Skeletal muscle cell (primary cell): ENCODE measurements at regions not wholly inside any gene's neighbourhood (a gene's known extent, or its start where the extent isn't known, plus 50 kb on each side); places are given as distances from the start of the nearest gene placed in this dataset.

Source experiments
- DNase-seq: peaks from one replicate; pipeline ENCODE4 v3.0.0-alpha.2; 2010; ENCODE audit warnings: low read depth
- H3K4me3 ChIP-seq: 2 replicates; pipeline ENCODE4 v1.5.1; 2011; ENCODE audit warnings: low read depth, mild to moderate bottlenecking, control low read depth, low read length, moderate library complexity

DNA sequence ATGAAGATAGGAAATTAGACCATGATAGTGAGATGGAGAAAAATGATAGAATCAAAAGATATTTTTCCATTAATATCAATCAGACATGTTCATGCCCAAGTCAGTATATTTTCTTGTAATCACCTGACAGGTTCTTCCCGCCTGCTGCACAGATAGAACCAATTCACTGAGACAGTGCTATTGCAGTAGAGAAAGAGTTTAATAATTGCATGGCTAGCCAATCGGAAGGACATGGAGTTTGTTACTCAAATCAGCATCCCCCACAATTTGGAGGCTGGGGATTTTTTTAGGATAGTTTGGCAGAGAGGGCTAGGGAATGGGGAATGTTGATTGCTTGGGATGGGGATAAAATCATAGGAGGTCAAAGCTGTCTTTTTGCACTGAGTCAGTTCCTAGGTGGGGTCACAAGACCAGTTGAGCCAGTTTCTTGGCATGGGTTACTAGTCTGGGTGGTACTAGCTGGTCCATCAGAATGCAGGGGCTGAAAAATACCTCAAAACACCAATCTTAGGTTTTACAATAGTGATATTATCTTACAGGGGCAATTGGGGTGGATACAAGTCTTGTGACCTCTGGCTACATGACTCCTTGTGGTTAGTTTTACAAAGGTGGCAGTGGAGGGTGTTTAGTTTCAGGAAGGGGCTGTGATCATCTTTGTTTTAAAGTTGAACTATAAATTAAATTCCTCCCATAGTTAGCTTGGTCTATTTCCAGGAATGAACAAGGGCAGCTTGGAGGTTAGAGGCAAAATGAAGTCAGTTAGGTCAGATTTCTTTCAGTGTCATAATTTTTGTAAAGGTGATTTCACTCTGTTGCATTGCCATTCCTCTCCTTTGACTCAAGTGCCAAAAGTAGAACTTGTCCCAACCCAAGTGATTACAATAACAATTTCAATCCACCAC is 100.3 kb upstream of the PDE5A start:
- H3K4me3 ChIP-seq: no peak overlapping the region
- no peak for DNase-seq

DNA sequence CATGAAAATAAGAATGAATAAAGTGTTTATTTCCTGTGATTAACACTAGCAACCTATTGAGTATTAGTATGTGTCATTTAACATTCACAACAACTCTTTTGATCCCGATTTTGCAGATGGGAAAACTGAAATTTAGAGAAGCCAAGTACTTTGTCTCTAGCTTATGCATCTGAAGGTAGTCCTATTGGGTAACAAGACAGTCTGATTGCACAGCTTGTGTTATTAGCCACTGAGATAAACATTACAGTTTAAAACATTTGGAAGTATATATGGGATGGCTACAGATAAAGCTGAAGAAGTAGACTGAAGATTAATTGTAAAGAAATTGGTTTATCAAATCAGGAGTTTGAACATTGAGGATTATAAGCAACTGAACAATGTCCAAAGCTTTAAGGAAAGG is 99.6 kb upstream of the PDE5A start:
- DNase-seq: no peak
- H3K4me3 ChIP-seq: no peak overlapping the region

DNA sequence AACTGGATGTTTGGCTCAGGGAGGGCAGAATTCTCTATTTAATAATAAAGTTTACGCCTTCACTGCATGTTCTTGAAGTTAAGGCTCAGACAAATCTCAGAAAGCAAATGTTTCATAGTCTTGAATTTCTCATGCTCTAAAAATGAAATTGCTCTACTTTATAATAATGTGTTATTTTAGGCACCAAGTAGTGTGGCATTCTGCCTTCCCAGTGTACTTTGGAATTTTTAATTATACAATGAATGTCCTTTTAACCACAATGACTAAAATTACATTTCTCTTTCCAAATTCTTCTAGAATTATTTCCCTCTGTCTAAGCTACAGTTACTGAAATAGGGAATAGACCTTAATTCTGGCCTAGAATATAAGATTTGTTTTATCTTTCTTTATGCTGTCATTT is 97.9 kb upstream of the PDE5A start:
- DNase-seq: no peak
- H3K4me3 ChIP-seq: no peak overlapping the region

DNA sequence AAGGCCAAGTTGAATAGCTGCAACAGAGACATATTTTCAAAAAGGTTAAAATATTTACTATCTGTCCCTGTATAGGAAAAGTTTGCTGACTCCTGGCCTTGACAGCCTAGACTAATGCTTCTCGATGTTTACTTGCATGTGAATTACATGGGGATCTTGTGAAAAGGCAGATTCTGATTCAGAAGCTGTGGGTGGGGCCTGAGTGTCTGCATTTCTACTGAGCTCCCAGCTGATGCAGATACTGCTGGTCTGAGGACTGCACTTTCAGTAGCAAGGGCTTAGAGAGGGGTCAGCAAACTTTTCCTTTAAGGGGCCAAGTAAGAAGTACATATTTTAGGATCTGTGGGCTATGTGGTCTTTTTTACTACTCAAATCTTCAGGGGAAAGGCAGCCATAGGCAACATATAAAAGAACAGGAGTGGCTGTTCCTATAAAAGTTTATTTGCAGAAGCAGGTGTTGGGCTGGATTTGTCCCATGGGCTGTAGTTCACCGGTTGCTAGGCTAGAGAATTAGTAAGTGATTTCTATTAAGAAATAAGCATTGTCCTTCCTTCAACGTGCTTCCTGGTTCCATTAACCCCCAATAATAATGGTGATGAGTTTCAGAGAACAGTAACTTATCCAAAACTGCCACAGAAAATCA is 97.2 kb upstream of the PDE5A start:
- no peak overlapping the region for H3K4me3 ChIP-seq
- DNase-seq: no peak

DNA sequence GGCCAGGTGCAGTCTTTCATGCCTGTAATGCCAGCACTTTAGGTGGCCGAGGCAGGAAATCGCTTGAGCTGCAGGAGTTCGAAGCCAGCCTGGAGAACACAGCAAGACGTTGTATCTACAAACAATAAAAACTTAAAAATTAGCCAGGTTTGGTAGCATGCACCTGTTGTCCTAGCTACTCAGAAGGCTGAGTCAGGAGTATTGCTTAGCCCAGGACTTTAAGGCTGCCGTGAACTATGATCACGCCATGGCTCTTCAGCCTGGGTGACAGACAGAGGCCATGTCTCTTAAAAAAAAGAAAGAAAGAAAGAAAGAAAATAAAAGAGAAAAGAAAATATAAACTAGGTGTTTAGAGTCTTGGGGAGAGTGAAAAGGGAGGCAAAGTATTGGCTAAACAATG is 96.4 kb upstream of the PDE5A start:
- DNase-seq: no peak
- no peak overlapping the region for H3K4me3 ChIP-seq

DNA sequence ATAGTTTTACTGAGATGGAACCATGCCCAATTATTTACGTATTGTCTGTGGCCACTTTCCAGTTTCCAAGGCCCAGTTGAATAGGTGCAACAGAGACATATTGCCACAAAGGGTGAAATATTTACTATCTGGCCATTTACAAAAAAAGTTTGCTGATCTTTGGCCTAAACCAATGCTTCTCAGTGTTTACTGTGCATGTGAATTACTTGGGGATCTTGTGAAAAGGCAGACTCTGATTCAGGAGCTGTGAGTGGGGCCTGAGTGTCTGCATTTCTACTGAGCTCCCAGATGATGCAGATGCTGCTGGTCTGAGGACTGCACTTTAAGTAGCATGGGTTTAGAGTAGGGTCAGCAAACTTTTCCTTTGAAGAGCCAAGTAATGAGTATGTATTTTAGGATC is 94.1 kb upstream of the PDE5A start:
- no peak for DNase-seq
- no peak overlapping the region for H3K4me3 ChIP-seq

DNA sequence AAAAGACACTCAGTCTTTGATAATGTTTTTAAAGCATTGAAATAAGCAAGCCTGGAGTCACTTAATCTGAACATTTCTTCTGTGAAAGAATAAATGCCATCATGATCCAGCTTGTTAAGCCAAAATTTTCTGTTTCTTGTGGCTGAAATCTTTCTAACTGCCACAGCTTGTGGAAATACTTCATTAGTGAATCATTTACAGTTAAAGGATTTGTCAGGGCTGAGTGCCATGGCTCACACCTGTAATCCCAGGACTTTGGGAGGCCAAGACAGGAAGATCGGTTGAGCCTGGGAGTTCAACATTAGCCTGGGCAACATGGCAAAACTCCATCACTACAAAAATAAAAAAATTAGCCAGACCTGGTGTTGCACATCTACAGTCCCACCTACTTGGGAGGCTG is 93.3 kb upstream of the PDE5A start:
- H3K4me3 ChIP-seq: no peak overlapping the region
- no peak for DNase-seq

DNA sequence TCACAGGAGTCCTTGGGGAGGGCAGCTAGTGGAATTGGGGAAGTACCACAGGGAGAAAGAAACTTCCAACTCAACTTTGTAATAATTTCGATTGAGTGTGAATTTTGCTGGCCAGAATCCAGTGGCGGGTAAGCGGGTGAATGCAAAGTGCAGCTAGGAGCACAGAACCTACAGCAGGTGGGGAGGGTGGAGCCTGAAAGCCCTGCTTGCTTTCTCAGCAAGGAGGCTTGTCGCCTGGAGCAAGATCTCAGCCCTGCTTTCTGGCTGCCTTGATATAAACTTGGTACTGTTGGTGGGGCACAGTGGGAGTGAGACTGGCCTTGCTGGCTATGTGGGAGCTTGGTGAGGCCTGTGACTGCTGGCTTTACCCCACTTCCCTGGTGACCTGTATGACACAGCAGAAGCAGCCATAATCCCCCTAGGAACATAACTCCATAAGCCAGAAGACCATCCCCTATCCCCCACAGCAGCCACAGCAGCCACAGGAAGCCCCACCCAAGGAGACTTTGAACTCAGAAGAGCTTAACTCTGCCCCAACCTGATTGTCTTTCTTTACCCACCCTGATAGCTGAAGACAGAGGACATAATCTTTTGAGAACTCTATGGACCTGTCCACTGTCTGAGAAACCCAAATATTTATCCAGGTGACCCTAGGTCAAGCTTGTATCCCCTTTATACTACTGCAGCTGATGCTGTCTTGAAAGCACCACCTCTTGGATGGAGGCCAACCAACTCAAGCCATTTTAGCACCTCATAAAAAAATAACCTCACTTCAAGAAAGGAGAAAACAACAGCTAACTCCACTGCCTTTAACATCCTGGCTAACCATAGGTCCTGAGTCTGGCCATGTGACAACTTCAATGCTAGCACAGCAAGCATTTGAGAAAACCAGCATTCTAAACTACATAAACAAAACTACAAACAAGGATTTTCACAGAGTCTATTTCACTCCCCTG is 87.2 kb upstream of the PDE5A start:
- no peak overlapping the region for H3K4me3 ChIP-seq

DNA sequence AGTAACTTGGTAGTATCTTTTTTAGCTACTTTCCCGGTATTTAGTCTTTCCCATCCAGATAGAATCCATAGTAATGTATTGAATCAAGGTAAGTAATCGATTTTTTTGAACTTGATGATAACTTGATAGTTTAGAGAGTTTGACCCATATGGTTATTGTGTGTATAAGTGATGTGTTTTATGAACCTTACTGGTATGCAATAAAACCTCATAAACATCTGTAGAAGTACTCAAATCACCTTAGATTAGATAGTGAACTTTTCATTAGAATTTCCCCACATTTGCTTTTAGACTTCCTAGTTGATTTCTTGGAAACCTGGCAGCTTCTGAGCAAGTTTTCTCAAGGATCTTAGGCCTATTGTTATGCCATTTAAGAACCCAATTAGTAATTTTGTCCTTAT is 80.8 kb upstream of the PDE5A start:
- no peak overlapping the region for H3K4me3 ChIP-seq
- DNase-seq: no peak

More for the DNA sequence above, 87.2 kb upstream of the PDE5A start:
- DNase-seq: no peak

DNA sequence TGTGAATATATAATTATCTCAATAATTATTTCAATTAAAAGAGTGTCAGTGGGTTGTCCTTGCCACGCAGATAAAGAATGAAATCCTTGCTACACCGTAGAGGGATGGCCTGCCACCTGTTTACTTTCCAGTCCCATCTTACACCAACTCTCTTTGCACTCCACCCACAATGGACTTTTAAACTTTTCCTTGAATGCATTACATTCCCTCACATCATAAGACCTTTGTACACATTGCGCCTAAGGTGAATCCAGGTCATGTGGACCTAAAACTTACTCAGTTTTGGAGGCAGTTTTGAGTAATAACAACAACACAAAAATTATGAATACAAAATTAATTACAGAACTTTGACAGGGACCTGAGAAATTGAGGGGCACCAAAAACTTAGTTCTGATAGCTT is 78.7 kb upstream of the PDE5A start:
- DNase-seq: no peak
- no peak overlapping the region for H3K4me3 ChIP-seq

DNA sequence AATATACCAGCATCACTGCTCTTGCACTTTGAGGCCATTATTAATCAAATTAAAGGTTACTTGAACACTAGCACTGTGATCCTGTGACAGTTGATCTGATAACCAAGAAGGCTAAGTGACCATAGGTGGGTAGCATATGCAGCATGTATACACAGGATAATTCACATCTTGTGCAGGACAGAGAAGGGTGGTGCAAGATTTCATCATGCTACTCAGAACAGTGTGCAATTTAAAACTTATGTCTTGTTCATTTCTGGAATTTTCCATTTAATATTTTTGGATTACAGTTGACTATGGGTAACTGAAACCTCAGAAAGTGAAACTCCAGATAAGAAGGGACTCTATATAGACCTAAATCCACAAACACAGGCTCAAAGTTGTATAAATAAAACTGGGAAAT is 78.2 kb upstream of the PDE5A start:
- DNase-seq: no peak
- H3K4me3 ChIP-seq: no peak overlapping the region

DNA sequence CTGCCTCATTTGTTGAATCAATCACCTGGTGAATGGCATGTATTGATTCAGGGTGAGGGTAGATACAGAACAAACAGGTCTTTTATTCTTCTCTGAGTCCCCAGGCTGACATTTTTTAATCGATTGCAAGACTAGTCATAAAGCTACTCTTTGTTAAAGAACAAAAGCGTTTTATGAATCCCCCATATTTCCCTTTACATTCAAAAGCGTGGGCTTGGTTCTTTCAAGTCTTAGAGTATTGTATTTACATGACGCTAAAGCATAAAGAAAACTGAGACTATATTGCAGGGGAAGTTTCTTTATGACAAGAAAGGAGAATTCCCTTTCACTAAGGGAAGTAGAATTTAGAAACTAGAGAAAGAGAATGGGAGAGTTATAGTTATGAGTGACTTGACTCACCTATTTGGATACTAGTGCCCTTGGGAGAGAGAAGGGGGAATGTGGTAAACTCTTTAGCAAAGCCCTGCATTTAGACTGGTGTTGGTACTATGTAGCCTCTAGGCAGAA is 69.3 kb upstream of the PDE5A start:
- DNase-seq: no peak

DNA sequence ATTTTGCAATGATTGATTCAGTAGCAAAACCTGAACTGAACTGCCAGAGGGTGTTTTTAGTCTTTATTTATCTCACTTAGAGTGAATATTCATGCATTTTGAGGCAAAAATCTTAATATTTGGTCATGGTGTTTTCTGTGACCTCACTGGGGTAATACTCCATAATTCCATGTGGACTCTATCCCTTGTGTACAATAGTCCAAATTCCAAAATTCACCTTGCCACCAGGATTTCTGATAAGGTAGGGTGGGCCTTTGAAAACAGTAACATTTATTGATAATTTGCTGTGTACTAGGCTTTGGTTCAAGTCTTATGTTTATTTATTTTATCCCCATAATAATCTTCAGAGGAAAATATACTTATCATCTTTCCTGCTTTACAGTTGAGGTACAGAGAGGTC is 68.4 kb upstream of the PDE5A start:
- H3K4me3 ChIP-seq: no peak overlapping the region
- no peak for DNase-seq

More for the DNA sequence above, 69.3 kb upstream of the PDE5A start:
- no peak overlapping the region for H3K4me3 ChIP-seq

DNA sequence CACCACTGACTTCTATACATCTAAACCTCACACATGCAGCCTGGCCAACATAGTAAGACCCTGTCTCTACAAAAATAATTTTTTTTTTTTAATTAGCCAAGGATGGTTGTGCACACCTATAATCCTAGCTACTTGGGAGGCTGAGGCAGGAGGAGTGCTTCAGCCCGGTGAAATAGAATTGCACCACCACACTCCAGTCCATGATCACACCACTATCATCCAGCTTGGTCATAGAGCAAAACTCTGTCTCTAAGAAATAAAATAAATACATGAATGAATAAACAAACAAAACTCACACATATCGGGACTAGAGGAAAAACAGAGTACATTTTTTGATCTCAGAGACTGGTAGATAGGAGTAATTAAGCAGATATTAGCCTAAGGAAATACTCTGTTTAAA is 66.6 kb upstream of the PDE5A start:
- DNase-seq: no peak
- no peak overlapping the region for H3K4me3 ChIP-seq

DNA sequence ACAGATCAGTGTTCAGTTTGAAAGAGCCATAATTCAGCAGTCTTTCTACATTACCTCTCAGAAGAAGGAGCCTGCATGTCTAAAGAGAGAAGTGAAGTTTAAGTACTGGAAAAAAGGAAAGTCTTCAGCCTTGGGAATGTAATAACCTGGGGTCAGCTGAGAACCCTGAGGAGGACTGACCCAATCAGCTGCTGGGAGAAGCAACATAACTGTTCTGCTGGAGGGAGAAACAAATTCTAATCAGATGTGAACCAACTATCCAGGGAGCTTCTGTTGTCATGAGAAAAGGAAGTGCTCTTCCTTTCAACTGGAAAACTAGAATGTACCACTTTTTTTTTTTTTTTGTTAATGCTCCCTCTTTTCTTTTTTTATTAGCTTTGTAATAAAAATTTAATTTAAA is 64.5 kb upstream of the PDE5A start:
- no peak overlapping the region for H3K4me3 ChIP-seq
- no peak for DNase-seq

DNA sequence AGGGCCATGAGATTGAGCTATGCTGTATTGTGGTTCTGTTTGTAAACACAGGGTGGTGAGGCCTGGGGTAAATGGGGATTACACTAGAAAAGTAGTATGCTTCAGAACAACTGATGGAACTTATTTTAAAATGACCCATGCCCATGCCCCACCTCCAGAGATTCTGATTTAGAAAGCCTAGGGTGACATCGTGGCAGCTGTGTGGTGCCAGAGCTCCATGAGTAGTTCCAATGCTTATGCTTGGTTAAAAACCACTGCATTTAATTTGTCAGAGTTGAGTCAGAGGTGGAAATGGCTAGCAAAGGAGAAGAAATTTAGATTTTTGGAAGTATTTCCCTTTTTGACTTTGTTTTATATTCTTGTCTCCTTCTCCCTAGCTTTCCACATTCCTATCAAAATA is 63.4 kb upstream of the PDE5A start:
- DNase-seq: peak; percentile 16
- H3K4me3 ChIP-seq: no peak overlapping the region

DNA sequence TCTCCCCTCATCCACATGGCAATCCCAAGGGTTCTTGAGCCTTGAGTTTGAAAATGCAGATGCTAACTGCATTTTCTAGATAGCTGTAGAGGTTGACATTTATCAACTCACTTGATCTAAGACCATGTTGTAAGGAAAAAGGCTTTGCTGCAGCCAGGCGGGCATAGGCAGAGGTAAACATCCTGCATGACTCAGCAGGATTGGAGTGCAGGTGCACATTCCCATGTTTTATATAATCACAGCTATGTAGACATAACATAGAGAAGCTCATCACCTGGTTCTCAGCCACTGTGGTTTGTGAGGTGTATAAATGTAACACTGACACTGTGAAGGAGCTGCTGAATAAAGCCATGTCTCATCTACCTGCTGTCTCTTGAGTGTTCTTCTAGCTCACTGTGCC is 62.3 kb upstream of the PDE5A start:
- no peak overlapping the region for H3K4me3 ChIP-seq
- DNase-seq: no peak

DNA sequence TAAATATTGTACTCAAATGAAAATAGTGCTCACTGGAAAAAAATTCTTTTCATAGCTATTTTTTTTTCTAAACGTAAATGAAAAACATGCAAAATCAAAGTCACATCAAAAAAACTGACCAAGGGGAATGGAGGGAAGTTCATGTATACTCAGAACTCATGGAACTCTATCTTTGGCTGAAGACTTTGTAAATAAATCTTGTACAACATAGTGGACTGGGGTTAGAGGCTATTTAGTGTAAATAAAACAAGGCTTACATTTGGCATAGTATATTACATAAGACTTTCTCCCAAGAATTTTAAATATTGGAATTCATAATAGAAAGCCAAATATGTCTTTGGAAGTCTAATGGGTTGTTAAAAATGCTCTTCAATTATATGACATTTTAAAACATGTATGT is 59.8 kb upstream of the PDE5A start:
- H3K4me3 ChIP-seq: no peak overlapping the region
- no peak for DNase-seq

DNA sequence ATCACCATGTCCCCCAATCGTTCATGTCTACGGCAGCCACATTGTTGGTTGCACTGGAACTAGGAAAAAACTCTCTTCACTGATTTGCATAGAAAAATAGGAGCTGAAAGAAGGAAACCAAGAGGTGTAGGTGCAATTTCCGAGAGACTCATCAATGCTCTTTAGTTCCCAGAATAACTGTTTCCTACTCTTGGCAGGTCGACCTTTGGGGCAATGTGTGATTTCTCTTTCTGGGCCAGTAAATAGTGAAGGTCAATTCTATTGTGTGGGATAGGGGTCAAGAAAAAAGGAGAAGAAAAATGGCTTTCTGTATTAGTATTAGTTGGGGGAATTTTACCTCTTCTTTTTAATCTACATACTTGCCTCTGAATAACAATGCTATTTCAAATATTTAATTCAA is 55.9 kb upstream of the PDE5A start:
- no peak overlapping the region for H3K4me3 ChIP-seq
- no peak for DNase-seq

DNA sequence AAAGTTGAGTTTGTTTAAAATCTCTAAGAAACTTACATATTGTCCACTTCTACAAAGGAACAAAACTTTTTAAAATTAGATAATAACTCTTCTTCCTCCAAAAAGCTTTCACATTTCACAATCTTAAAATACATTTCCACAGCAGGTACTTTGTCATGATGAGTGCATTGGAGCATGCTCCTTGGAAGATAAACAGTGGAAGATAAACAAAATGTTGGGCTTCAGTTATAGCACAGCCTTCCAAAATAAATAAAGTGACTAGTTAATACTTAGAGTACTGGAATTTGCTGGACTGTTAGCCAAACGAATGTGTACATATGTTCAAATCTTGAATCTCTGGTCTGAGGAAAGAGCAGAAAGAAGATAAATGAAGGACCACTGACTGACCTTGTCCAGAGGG is 54.9 kb upstream of the PDE5A start:
- DNase-seq: peak; percentile 24
- no peak overlapping the region for H3K4me3 ChIP-seq
